GM12878 (cell line): ENCODE measurements at regions not wholly inside any gene's neighbourhood (a gene's known extent, or its start where the extent isn't known, plus 50 kb on each side); places are given as distances from the start of the nearest gene placed in this dataset.

Source experiments
- PAX8 ChIP-seq: fragments of 450-650 bp; IDR thresholded peaks from 2 replicates; pipeline ENCODE4 v1.6.1; 2017; ENCODE audit warnings: mild to moderate bottlenecking, moderate library complexity
- RCOR1 ChIP-seq: conservative IDR thresholded peaks from 2 replicates; pipeline ENCODE4 v1.6.1; 2012; ENCODE audit warnings: low read depth, low read length, improper control_type of control experiment
- SKIL ChIP-seq: fragments of 450-650 bp; IDR thresholded peaks from 2 replicates; pipeline ENCODE4 v1.6.1; 2017; ENCODE audit warnings: mild to moderate bottlenecking, low read depth, inconsistent platforms; ENCODE audit not compliant: poor library complexity, severe bottlenecking

DNA sequence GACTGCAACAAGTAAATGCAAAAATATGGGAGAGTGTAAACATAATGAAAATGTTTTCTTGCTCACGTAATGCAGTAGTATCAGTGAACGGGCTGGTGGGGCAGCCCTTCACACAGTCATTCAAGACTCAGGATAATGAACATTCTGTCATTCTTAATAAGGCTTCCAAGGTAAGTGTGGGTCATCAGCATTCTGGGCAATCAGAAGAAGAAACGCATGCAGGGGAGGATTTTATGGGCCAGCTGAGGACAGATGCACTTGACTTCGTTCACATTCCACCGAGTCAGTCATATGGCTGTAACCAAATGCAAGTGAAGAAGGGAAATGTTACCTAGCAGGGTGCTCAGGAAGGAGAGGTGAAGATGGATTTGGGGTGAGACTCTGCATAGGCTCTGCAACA is 68.0 kb upstream of the MAP9 start:
- TF ChIP-seq PAX8, result no peak
- TF ChIP-seq SKIL, result no peak
- no peak for TF ChIP-seq RCOR1
